ENCODE measurements at regions not wholly inside any gene's neighbourhood (a gene's known extent, or its start where the extent isn't known, plus 50 kb on each side); places are given as distances from the start of the nearest gene placed in this dataset.

DNA sequence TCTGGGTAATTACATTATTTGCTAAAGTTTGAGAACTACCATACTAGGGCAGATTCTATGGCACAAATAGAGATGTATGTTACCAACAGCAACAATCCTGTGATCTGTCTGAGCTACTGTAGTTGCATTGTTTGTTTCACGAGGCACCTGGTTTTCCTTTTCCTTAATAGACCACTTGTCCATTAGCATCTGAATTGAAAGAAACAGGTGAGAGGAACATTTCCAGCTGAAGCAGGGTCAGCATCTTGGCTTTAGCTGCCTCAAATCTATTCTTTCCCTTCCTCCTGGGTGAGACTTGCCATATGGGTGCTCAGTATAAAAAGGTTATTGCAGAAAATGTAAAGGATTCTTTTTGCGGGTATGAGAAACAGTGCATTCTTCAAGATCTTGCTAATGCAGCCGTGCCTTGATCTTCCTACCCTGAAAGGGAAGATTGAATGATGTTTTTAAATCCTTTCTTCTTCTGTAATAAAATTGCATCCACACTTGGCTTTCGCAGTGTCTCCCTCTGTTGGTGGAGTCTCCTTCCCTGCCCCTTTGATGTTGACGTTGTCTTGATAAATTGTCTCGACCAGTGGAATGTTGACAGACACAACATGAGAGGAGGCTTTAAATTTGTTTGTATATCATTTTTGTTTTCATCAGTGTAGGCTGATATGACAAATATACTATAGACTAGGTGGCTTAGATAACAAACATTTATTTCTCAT, 118.0 kb upstream of the BRINP1 start:
- Mint-ChIP-seq H3K27me3 (ENCODE audit: low read depth in 2 of 2) (no peaks in the 10 kb centered on the region), H3K4me1 (no peaks in the 10 kb centered on the region), H3K4me3 (no peak overlapping the region), H3K36me3 (no peaks in the 10 kb centered on the region), H3K27ac (no peak overlapping the region), H3K9me3 (peaks cover 6 to 8% of the 10 kb centered on the region in 2 donors)
- H3K9me3 ChIP-seq (ENCODE audit: control insufficient read depth, insufficient read depth, low read length), result no peaks in the 10 kb centered on the region
- intact Hi-C loops (cut with micrococcal nuclease), result no loop called here
- ATAC-seq, result no peak
- no peaks in the 10 kb centered on the region for H3K27me3 ChIP-seq (ENCODE audit: control insufficient read depth, insufficient read depth, low read length)
- no peaks in the 10 kb centered on the region for H3K36me3 ChIP-seq (ENCODE audit: control insufficient read depth, insufficient read depth, low read length)
- no peaks in the 10 kb centered on the region for H3K4me1 ChIP-seq (ENCODE audit: control insufficient read depth, insufficient read depth, low read length)
- H3K27ac ChIP-seq (ENCODE audit: low read length), result no peak overlapping the region
- DNase-seq, result no peak
- 75% methylated on average over 6 of the region's 6 CpGs for WGBS (ENCODE audit: insufficient coverage)
- no peak overlapping the region for H3K4me3 ChIP-seq (ENCODE audit: low read length)
- TF ChIP-seq, protein P1, sequence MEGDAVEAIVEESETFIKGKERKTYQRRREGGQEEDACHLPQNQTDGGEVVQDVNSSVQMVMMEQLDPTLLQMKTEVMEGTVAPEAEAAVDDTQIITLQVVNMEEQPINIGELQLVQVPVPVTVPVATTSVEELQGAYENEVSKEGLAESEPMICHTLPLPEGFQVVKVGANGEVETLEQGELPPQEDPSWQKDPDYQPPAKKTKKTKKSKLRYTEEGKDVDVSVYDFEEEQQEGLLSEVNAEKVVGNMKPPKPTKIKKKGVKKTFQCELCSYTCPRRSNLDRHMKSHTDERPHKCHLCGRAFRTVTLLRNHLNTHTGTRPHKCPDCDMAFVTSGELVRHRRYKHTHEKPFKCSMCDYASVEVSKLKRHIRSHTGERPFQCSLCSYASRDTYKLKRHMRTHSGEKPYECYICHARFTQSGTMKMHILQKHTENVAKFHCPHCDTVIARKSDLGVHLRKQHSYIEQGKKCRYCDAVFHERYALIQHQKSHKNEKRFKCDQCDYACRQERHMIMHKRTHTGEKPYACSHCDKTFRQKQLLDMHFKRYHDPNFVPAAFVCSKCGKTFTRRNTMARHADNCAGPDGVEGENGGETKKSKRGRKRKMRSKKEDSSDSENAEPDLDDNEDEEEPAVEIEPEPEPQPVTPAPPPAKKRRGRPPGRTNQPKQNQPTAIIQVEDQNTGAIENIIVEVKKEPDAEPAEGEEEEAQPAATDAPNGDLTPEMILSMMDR (IDR thresholded peaks at IDR 0.05), result no peak

DNA sequence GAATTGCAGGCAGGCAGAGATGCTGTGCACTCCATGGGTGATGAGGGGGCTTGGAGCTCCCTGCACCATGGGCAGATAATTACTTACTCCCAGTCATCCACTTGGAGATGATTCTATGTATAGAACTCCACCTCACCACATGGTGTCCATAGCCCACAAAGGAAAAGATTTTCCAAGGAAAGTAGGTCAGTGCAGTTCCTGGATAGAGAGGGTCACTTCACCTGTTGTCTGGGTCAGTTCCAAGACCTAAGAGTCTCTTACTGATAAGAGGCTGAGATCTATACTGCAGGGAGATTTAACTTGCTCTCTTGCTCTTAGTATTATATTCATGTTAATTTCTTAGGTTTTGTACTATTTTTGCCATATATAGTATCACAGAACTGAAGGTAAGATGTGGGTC, 113.9 kb upstream of the BRINP1 start:
- Histone ChIP-seq H3K27ac (ENCODE audit: low read length) (no peak overlapping the region), H3K4me3 (ENCODE audit: low read length) (no peak overlapping the region), H3K27me3 (ENCODE audit: control insufficient read depth, insufficient read depth, low read length) (no peaks in the 10 kb centered on the region), H3K4me1 (ENCODE audit: control insufficient read depth, insufficient read depth, low read length) (no peaks in the 10 kb centered on the region), H3K36me3 (ENCODE audit: control insufficient read depth, insufficient read depth, low read length) (no peaks in the 10 kb centered on the region), H3K9me3 (ENCODE audit: control insufficient read depth, insufficient read depth, low read length) (no peaks in the 10 kb centered on the region)
- peaks cover 8 to 11% of the 10 kb centered on the region in 2 donors for H3K9me3 Mint-ChIP-seq
- no peaks in the 10 kb centered on the region for H3K4me1 Mint-ChIP-seq
- no peaks in the 10 kb centered on the region for H3K36me3 Mint-ChIP-seq
- DNase-seq (no peak), ATAC-seq (no peak)
- no peak overlapping the region for H3K27ac Mint-ChIP-seq
- no peak overlapping the region for H3K4me3 Mint-ChIP-seq
- intact Hi-C loops (cut with micrococcal nuclease), result no loop called here
- no peaks in the 10 kb centered on the region for H3K27me3 Mint-ChIP-seq (ENCODE audit: low read depth in 2 of 2)
- TF ChIP-seq, protein P1 (IDR thresholded peaks at IDR 0.05), result no peak

DNA sequence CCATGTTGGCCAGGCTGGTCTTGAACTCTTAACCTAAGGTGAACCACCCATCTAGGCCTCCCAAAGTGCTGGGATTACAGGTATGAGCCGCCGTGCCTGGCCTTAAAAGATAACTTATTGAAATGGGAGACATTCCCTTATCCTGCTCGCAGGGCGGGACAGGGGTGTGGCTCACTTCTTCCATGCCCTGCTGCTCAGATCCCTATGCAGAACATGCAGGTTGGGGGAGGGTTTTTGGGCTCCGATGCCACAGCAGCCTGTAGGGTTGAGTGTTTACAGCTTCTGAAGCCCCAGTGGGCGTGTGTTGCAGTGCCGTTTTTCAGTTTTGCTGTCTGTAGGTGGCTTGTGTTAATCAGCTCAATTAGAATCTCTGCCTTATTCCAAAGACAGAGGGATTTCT, 108.0 kb upstream of the BRINP1 start:
- DNase-seq, result no peak
- Mint-ChIP-seq H3K36me3 (no peaks in the 10 kb centered on the region), H3K27me3 (ENCODE audit: low read depth in 2 of 2) (no peaks in the 10 kb centered on the region), H3K4me1 (no peaks in the 10 kb centered on the region), H3K4me3 (no peak overlapping the region), H3K27ac (no peak overlapping the region), H3K9me3 (peaks cover 2 to 4% of the 10 kb centered on the region in 2 donors)
- intact Hi-C loops (cut with micrococcal nuclease), result no loop called here
- no peak overlapping the region for H3K4me3 ChIP-seq (ENCODE audit: low read length)
- H3K27ac ChIP-seq (ENCODE audit: low read length), result no peak overlapping the region
- no peaks in the 10 kb centered on the region for H3K27me3 ChIP-seq (ENCODE audit: control insufficient read depth, insufficient read depth, low read length)
- 89% methylated on average over 7 of the region's 7 CpGs for WGBS (ENCODE audit: insufficient coverage)
- TF ChIP-seq, protein P1 (IDR thresholded peaks at IDR 0.05), result no peak
- no peaks in the 10 kb centered on the region for H3K4me1 ChIP-seq (ENCODE audit: control insufficient read depth, insufficient read depth, low read length)
- ATAC-seq, result no peak
- no peaks in the 10 kb centered on the region for H3K36me3 ChIP-seq (ENCODE audit: control insufficient read depth, insufficient read depth, low read length)
- H3K9me3 ChIP-seq (ENCODE audit: control insufficient read depth, insufficient read depth, low read length), result no peaks in the 10 kb centered on the region

DNA sequence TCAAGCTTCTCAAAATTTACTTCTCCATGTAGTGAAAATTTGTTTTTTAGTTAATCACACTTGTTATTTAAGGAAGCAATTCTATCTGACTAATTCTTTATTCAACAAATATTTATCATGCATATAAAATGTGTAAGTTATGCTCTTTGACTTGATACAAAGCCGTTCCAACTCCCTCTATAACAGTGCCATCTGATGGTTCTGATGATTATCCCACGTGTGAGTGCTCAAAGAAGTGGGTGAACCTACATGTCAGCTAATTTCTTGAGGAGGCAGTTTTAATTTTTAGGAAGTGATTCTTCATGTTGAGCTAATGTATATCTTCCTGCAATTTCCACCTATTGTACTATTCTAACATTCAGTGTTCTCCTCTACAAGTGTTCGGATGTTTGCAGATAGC, 88.8 kb upstream of the BRINP1 start:
- H3K27me3 Mint-ChIP-seq (ENCODE audit: low read depth in 2 of 2), result no peaks in the 10 kb centered on the region
- H3K36me3 Mint-ChIP-seq, result no peaks in the 10 kb centered on the region
- no peak overlapping the region for H3K4me3 Mint-ChIP-seq
- DNase-seq, result no peak
- 51% methylated on average over 2 of the region's 3 CpGs for WGBS (ENCODE audit: insufficient coverage)
- H3K9me3 Mint-ChIP-seq, result peaks cover 10 to 11% of the 10 kb centered on the region in 2 donors
- no peaks in the 10 kb centered on the region for H3K4me1 ChIP-seq (ENCODE audit: control insufficient read depth, insufficient read depth, low read length)
- TF ChIP-seq, protein P1 (IDR thresholded peaks at IDR 0.05), result no peak
- no peak overlapping the region for H3K27ac Mint-ChIP-seq
- intact Hi-C loops (cut with micrococcal nuclease), result no loop called here
- no peaks in the 10 kb centered on the region for H3K36me3 ChIP-seq (ENCODE audit: control insufficient read depth, insufficient read depth, low read length)
- no peak overlapping the region for H3K4me3 ChIP-seq (ENCODE audit: low read length)
- no peaks in the 10 kb centered on the region for H3K27me3 ChIP-seq (ENCODE audit: control insufficient read depth, insufficient read depth, low read length)
- no peaks in the 10 kb centered on the region for H3K4me1 Mint-ChIP-seq
- H3K9me3 ChIP-seq (ENCODE audit: control insufficient read depth, insufficient read depth, low read length), result no peaks in the 10 kb centered on the region
- no peak for ATAC-seq
- no peak overlapping the region for H3K27ac ChIP-seq (ENCODE audit: low read length)
